ENCODE measurements at regions not wholly inside any gene's neighbourhood (a gene's known extent, or its start where the extent isn't known, plus 50 kb on each side); places are given as distances from the start of the nearest gene placed in this dataset.
A peak's percentile ranks its signal among the peaks of the same experiment; 100 is the strongest.

DNA sequence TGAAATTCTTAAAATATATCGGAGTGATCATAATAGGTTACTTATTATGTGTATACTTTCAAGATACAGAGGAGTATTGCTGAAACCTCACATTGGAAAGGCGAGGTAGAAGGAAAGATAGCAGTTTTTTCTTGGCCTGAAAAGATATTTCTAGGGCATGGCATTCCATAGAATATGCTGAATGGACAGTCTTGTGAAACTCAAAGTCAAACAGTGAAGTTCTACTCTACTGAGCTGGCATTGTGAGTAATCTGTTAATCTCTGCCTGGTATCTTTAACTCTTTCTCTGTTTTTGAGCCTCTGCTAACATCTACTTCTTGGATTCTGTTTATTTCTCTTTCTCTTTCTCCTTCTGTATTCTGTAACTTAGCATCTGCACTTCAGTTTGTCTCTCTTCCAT, 176.3 kb upstream of the ZBTB20 start:
- DNase-seq (no peak), ATAC-seq (no peak)
- no peak for TF ChIP-seq POLR2A (IDR thresholded peaks at IDR 0.05)
- Histone ChIP-seq H3K27me3 (no peaks in the 10 kb centered on the region), H3K4me1 (peaks cover 0 to 5% (median 0%) of the 10 kb centered on the region in 12 donors), H3K27ac (no peak overlapping the region), H3K9me3 (no peaks in the 10 kb centered on the region), H3K36me3 (no peaks in the 10 kb centered on the region), H3K4me3 (no peak overlapping the region)
- intact Hi-C loops (cut with DNase I): no loop called here
- WGBS, 4 donors: 81 to 85% (median 82%) methylated on average over 2 of the region's 2 CpGs

- Histone ChIP-seq H3K4me3 (no peak overlapping the region), H3K4me1 (peaks cover 0 to 5% (median 0%) of the 10 kb centered on the region in 12 donors), H3K36me3 (no peaks in the 10 kb centered on the region), H3K27ac (no peak overlapping the region), H3K9me3 (no peaks in the 10 kb centered on the region), H3K27me3 (no peaks in the 10 kb centered on the region)
- DNase-seq (no peak), ATAC-seq (no peak)
- intact Hi-C loops (cut with DNase I): no loop called here
- WGBS, 4 donors: 0 to 28% (median 16%) methylated on average over 1 of the region's 1 CpG
- no peak for TF ChIP-seq POLR2A (IDR thresholded peaks at IDR 0.05)
- TF ChIP-seq, protein P1, sequence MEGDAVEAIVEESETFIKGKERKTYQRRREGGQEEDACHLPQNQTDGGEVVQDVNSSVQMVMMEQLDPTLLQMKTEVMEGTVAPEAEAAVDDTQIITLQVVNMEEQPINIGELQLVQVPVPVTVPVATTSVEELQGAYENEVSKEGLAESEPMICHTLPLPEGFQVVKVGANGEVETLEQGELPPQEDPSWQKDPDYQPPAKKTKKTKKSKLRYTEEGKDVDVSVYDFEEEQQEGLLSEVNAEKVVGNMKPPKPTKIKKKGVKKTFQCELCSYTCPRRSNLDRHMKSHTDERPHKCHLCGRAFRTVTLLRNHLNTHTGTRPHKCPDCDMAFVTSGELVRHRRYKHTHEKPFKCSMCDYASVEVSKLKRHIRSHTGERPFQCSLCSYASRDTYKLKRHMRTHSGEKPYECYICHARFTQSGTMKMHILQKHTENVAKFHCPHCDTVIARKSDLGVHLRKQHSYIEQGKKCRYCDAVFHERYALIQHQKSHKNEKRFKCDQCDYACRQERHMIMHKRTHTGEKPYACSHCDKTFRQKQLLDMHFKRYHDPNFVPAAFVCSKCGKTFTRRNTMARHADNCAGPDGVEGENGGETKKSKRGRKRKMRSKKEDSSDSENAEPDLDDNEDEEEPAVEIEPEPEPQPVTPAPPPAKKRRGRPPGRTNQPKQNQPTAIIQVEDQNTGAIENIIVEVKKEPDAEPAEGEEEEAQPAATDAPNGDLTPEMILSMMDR (IDR thresholded peaks at IDR 0.05): no peak
These were observed 177.0 kb upstream of the ZBTB20 start for GRCh38 chr3:115324056-115324455.

DNA sequence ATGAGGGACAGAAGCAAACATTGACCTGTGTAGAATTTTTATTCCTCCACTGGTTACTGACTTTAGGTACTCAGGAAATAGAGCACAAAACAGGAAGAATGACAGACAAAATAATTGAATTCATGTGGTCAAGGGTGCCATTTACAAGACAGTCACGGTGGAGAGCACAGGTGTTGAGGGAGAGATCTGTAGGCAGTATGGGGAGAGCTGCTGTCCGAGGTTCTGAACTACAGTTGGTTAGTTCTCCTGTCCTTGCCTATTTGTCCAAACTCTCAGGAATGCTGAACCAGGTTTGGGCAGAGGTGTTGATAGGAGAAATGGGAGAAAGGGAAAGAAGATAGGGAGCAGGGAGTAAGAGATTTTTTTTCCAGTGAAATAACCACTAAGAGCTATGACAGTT, 178.5 kb upstream of the ZBTB20 start:
- 4 to 19% (median 11%) methylated on average over 2 of the region's 2 CpGs for WGBS, 4 donors
- no peaks in the 10 kb centered on the region for H3K9me3 ChIP-seq
- DNase-seq (peak in 2 of 5 donors; percentile 23 to 29), ATAC-seq (peak in 1 of 4 donors; percentile 46)
- intact Hi-C loops (cut with DNase I): no loop called here
- TF ChIP-seq POLR2A (IDR thresholded peaks at IDR 0.05): no peak
- TF ChIP-seq, protein P1 (IDR thresholded peaks at IDR 0.05): no peak
- no peak overlapping the region for H3K27ac ChIP-seq
- H3K36me3 ChIP-seq: no peaks in the 10 kb centered on the region
- peaks cover 0 to 5% (median 0%) of the 10 kb centered on the region in 12 donors for H3K4me1 ChIP-seq
- H3K4me3 ChIP-seq: no peak overlapping the region
- no peaks in the 10 kb centered on the region for H3K27me3 ChIP-seq

GRCh38 chr3:115330430-115330829, 183.3 kb upstream of the ZBTB20 start:
- TF ChIP-seq, protein P1 (IDR thresholded peaks at IDR 0.05): no peak
- no peak for TF ChIP-seq POLR2A (IDR thresholded peaks at IDR 0.05)
- intact Hi-C loops (cut with DNase I): no loop called here
- no peak overlapping the region for H3K27ac ChIP-seq
- H3K36me3 ChIP-seq: no peaks in the 10 kb centered on the region
- H3K4me3 ChIP-seq: no peak overlapping the region
- no peaks in the 10 kb centered on the region for H3K27me3 ChIP-seq
- DNase-seq (no peak), ATAC-seq (peak in 1 of 4 donors; percentile 55)
- no peaks in the 10 kb centered on the region for H3K9me3 ChIP-seq
- H3K4me1 ChIP-seq: no peaks in the 10 kb centered on the region

DNA sequence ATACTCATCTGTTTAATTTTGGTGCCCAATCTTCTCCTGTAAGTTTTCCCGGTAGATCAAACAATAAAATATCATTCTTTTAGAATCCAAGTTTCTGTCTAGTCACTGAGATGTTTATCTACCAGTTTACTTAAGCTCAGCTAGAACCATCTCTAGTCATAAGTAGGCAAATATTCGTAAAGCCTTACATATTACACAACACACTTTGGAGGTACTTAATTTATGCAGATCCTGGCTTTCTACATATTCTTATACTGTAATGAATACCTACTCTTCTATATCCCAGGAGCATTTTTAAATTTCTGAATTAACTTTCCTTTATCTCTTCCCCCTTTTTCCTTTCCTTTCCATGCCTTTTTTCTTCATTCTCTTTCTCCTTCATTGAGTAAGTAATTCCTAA, 185.9 kb upstream of the ZBTB20 start:
- Histone ChIP-seq H3K9me3 (no peaks in the 10 kb centered on the region), H3K36me3 (no peaks in the 10 kb centered on the region)
- intact Hi-C loops (cut with DNase I): no loop called here

More for the DNA sequence above, 185.9 kb upstream of the ZBTB20 start:
- 93 to 95% (median 95%) methylated on average over 2 of the region's 2 CpGs for WGBS, 4 donors
- TF ChIP-seq POLR2A (IDR thresholded peaks at IDR 0.05): no peak
- TF ChIP-seq, protein P1 (IDR thresholded peaks at IDR 0.05): no peak
- H3K27ac ChIP-seq: no peak overlapping the region
- H3K27me3 ChIP-seq: no peaks in the 10 kb centered on the region
- no peak for DNase-seq
- H3K4me3 ChIP-seq: no peak overlapping the region
- no peaks in the 10 kb centered on the region for H3K4me1 ChIP-seq
- ATAC-seq: no peak

All from heart left ventricle (tissue), 16 donors.